Hepatocyte (in vitro differentiated cells): ENCODE measurements at regions not wholly inside any gene's neighbourhood (a gene's known extent, or its start where the extent isn't known, plus 50 kb on each side); places are given as distances from the start of the nearest gene placed in this dataset.

Source experiments
- DNase-seq: peaks from one replicate; pipeline ENCODE4 v3.0.0-alpha.2; 2016; ENCODE audit warnings: low spot score
- H2AFZ ChIP-seq: fragments of 200-600 bp; sonication (generic); 2 replicates; pipeline ENCODE4 v1.6.0; 2016; ENCODE audit warnings: antibody characterized with exemption, mild to moderate bottlenecking
- H3K27ac ChIP-seq: fragments of 200-600 bp; sonication (generic); 2 replicates; pipeline ENCODE4 v1.5.1; 2016; ENCODE audit warnings: mild to moderate bottlenecking
- H3K27me3 ChIP-seq: fragments of 200-600 bp; sonication (generic); 2 replicates; pipeline ENCODE4 v1.6.1; 2016
- H3K36me3 ChIP-seq: fragments of 200-600 bp; sonication (generic); replicated peaks from 2 replicates; pipeline ENCODE4 v1.5.1; 2016; ENCODE audit warnings: low read depth; ENCODE audit not compliant: insufficient read depth
- H3K4me1 ChIP-seq: fragments of 200-600 bp; sonication (generic); 2 replicates; pipeline ENCODE4 v1.5.1; 2016; ENCODE audit warnings: mild to moderate bottlenecking, moderate library complexity; ENCODE audit not compliant: insufficient read depth
- H3K4me2 ChIP-seq: fragments of 200-600 bp; sonication (generic); 2 replicates; pipeline ENCODE4 v1.6.0; 2016
- H3K4me3 ChIP-seq: fragments of 200-600 bp; sonication (generic); 2 replicates; pipeline ENCODE4 v1.5.1; 2016; ENCODE audit warnings: mild to moderate bottlenecking
- H3K79me2 ChIP-seq: fragments of 200-600 bp; sonication (generic); 2 replicates; pipeline ENCODE4 v1.6.0; 2017; ENCODE audit warnings: mild to moderate bottlenecking
- H3K9me2 ChIP-seq: fragments of 200-600 bp; sonication (generic); replicated peaks from 2 replicates; pipeline ENCODE4 v1.6.0; 2017; ENCODE audit warnings: mild to moderate bottlenecking; ENCODE audit not compliant: insufficient read depth
- H3K9me3 ChIP-seq: fragments of 200-600 bp; sonication (generic); 2 replicates; pipeline ENCODE4 v1.5.1; 2016; ENCODE audit warnings: low read depth, mild to moderate bottlenecking
- H4K20me1 ChIP-seq: fragments of 200-600 bp; sonication (generic); 2 replicates; pipeline ENCODE4 v1.6.0; 2016; ENCODE audit warnings: mild to moderate bottlenecking; ENCODE audit not compliant: insufficient read depth, poor library complexity, severe bottlenecking
- CTCF ChIP-seq: fragments of 200-600 bp; sonication (generic); IDR thresholded peaks from 2 replicates; pipeline ENCODE4 v1.5.1; 2016; ENCODE audit warnings: antibody characterized with exemption, mild to moderate bottlenecking; ENCODE audit not compliant: poor library complexity
- EZH2 ChIP-seq: fragments of 200-600 bp; sonication (generic); IDR thresholded peaks from 2 replicates; pipeline ENCODE4 v1.6.1; 2016; ENCODE audit warnings: antibody characterized with exemption, mild to moderate bottlenecking, borderline replicate concordance
- EZH2phosphoT487 ChIP-seq: fragments of 200-600 bp; sonication (generic); IDR thresholded peaks from one replicate; pipeline ENCODE4 v1.6.1; 2018; ENCODE audit warnings: antibody characterized with exemption, mild to moderate bottlenecking, low read depth, moderate library complexity; ENCODE audit not compliant: unreplicated experiment, severe bottlenecking
- WGBS: methylation state at CpG from one replicate; pipeline ENCODE4 v1.1.6; 2016; ENCODE audit warnings: low lambda C conversion rate; ENCODE audit errors: missing lambda C conversion rate; 5-methylcytosine and 5-hydroxymethylcytosine counted together

- Histone ChIP-seq H3K79me2 (no peaks in the 10 kb centered on the region), H3K9me3 (no peaks in the 10 kb centered on the region), H4K20me1 (no peaks in the 10 kb centered on the region), H3K9me2 (no peaks in the 10 kb centered on the region), H3K36me3 (no peaks in the 10 kb centered on the region), H3K4me2 (peak overlapping the region; percentile 92), H3K4me3 (no peak overlapping the region), H3K4me1 (peaks cover 32% of the 10 kb centered on the region), H3K27me3 (no peaks in the 10 kb centered on the region), H3K27ac (peak overlapping the region; percentile 94), H2AFZ (no peak overlapping the region)
- WGBS, result 84% methylated on average over 3 of the region's 3 CpGs
- no peak for TF ChIP-seq CTCF
- TF ChIP-seq EZH2, result no peak
- TF ChIP-seq EZH2phosphoT487, result no peak
- DNase-seq, result no peak
Observed at GRCh38 chr14:103205541-103205906, 82.3 kb downstream of the TNFAIP2 start.

- Histone ChIP-seq H3K4me3 (peak overlapping the region; percentile 24), H3K4me1 (peaks cover 32% of the 10 kb centered on the region), H3K9me2 (no peaks in the 10 kb centered on the region), H3K9me3 (no peaks in the 10 kb centered on the region), H3K79me2 (peaks cover under 1% of the 10 kb centered on the region), H3K27me3 (no peaks in the 10 kb centered on the region), H3K36me3 (no peaks in the 10 kb centered on the region), H4K20me1 (no peaks in the 10 kb centered on the region), H2AFZ (no peak overlapping the region), H3K4me2 (peak overlapping the region; percentile 92), H3K27ac (peak overlapping the region; percentile 94)
- TF ChIP-seq EZH2 (no peak), EZH2phosphoT487 (no peak), CTCF (no peak)
- 84% methylated on average over 4 of the region's 4 CpGs for WGBS
- DNase-seq, result no peak
Observed at GRCh38 chr14:103206023-103206481, 82.8 kb downstream of the TNFAIP2 start.

- DNase-seq, result peak; percentile 94
- H3K4me3 ChIP-seq, result peak overlapping the region; percentile 24
- peaks cover 30% of the 10 kb centered on the region for H3K4me1 ChIP-seq
Observed at GRCh38 chr14:103206836-103207387, 83.7 kb downstream of the TNFAIP2 start.

More at GRCh38 chr14:103206836-103207387, 83.7 kb downstream of the TNFAIP2 start:
- WGBS, result 13% methylated on average over 17 of the region's 27 CpGs
- Histone ChIP-seq H3K27me3 (no peaks in the 10 kb centered on the region), H3K36me3 (no peaks in the 10 kb centered on the region), H3K9me3 (no peaks in the 10 kb centered on the region), H3K9me2 (no peaks in the 10 kb centered on the region), H3K4me2 (peak overlapping the region; percentile 92), H3K27ac (peak overlapping the region; percentile 94), H3K79me2 (peaks cover 6% of the 10 kb centered on the region), H4K20me1 (no peaks in the 10 kb centered on the region), H2AFZ (peak overlapping the region; percentile 47)
- no peak for TF ChIP-seq EZH2phosphoT487
- no peak for TF ChIP-seq EZH2
- no peak for TF ChIP-seq CTCF
